GM19463 (cell line): ENCODE measurements at regions not wholly inside any gene's neighbourhood (a gene's known extent, or its start where the extent isn't known, plus 50 kb on each side); places are given as distances from the start of the nearest gene placed in this dataset.
A peak's percentile ranks its signal among the peaks of the same experiment; 100 is the strongest.
"Not testable (repeated sequence)": the region's sequence is repeated elsewhere in the genome, so short reads cannot be mapped to it uniquely, and the experiment has no call there.

Experiments used
- ATAC-seq: cut with Tn5 transposase; IDR thresholded peaks from one replicate; pipeline ENCODE4 v1.9.1; 2021; ENCODE audit warnings: mild to moderate bottlenecking, moderate library complexity; ENCODE audit not compliant: unreplicated experiment

- no peak for ATAC-seq
These were observed 92.2 kb upstream of the TRABD2B start for GRCh38 chr1:48089356-48089891.

- ATAC-seq: no peak
These were observed 87.6 kb upstream of the TRABD2B start for GRCh38 chr1:48084826-48085225.

GRCh38 chr1:48082271-48082962 lies 85.2 kb upstream of the TRABD2B start:
- no peak for ATAC-seq

GRCh38 chr1:48080331-48081255 lies 83.4 kb upstream of the TRABD2B start:
- ATAC-seq: no peak

- ATAC-seq: no peak
These were observed 81.9 kb upstream of the TRABD2B start for GRCh38 chr1:48079096-48079495.

GRCh38 chr1:48077795-48078222 lies 80.6 kb upstream of the TRABD2B start:
- ATAC-seq: no peak

DNA sequence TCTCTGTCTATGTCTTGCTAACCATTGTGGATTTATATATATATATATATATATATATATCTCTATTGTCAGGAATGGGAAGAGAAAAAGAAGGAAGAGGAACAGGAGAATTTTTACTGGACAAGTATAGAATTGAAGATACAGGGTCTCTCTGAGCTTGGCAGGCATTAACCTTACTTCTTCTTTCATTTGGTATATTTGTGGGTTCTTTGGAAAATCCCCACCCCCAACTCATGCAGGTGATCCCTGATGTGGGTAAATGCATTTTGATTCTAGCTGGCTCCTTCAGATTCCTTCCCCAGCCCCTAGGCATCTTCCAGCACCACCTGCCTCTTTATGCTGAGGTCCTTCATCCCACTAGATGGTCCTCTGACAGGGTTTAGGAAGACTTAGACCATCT lies 78.8 kb upstream of the TRABD2B start:
- ATAC-seq: no peak

DNA sequence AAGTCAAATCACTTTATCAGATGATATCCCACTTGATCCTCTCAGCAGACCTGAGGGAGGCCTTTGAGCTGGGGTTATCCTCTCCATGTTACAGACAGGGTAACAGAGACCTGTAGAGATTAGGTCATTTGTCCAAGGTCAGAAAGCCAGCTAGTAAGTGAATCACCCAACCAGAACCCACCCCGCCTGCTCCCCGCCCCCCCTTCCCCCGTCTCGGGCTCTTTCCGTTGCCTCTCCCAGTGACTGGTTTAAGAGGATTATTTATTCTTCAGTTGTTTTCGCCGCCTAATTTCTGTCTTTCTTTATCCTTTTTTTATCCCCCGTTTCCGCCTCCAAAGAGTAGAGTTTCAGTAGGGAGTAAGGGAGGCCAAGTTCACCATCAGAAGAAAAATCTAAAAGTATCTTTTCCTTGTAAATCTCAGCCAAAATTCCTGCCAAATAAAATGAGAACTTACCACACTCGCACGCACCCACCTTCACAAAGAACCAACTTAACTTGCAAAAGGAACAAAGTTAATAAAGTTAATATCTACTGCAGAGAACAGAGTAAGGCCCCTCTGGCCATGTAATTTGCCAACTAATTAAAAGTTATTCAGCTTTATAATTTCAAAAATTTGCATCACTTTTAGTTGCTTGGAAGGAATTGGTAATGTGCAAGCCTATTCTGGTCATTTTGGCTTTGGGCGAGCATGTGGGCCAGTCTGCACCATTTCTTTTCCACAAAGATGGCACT lies 76.8 kb upstream of the TRABD2B start:
- no peak for ATAC-seq

GRCh38 chr1:48071513-48071912 lies 74.3 kb upstream of the TRABD2B start:
- no peak for ATAC-seq

- ATAC-seq: no peak
These were observed 73.2 kb upstream of the TRABD2B start for GRCh38 chr1:48070396-48070750.

GRCh38 chr1:48069662-48070395 lies 72.6 kb upstream of the TRABD2B start:
- ATAC-seq: no peak

- no peak for ATAC-seq
These were observed 71.0 kb upstream of the TRABD2B start for GRCh38 chr1:48068206-48068605.

GRCh38 chr1:48066936-48067335 lies 69.8 kb upstream of the TRABD2B start:
- no peak for ATAC-seq

DNA sequence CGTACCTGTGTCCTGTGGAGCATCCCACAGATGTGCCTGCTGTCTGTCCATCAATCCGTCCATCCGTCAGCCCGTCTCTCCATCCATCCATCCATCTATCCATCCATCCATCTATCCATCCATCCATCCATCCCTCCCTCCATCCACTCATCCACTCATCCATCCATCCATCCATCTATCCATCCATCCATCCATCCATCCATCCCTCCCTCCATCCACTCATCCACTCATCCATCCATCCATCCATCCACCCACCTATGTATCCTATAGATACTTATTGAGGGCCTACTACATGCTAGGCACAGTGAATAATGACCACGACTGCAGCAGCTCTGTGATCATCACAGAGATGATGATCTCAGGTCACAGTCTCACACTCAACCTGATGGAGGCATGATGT lies 67.5 kb upstream of the TRABD2B start:
- not testable (repeated sequence) for ATAC-seq

DNA sequence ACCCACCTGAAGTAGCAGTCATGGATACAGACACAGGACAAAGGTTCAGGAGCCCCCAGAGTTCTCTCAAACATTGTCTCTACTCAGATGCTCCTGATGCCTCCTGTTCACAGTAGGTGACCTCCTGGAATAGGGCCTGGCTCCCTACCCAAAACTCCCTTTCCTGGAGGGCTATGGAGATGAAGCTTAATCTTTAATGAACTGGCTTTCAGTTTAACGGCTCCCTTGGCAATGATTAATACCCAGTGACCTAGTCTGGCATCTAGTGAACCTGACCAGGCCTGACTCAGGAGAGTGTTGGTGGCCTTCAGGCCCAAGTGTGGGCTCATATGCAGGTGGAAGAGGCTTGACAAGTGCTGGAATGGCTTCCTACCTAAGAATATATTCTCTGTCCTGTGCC lies 65.2 kb upstream of the TRABD2B start:
- ATAC-seq: peak; percentile 38

DNA sequence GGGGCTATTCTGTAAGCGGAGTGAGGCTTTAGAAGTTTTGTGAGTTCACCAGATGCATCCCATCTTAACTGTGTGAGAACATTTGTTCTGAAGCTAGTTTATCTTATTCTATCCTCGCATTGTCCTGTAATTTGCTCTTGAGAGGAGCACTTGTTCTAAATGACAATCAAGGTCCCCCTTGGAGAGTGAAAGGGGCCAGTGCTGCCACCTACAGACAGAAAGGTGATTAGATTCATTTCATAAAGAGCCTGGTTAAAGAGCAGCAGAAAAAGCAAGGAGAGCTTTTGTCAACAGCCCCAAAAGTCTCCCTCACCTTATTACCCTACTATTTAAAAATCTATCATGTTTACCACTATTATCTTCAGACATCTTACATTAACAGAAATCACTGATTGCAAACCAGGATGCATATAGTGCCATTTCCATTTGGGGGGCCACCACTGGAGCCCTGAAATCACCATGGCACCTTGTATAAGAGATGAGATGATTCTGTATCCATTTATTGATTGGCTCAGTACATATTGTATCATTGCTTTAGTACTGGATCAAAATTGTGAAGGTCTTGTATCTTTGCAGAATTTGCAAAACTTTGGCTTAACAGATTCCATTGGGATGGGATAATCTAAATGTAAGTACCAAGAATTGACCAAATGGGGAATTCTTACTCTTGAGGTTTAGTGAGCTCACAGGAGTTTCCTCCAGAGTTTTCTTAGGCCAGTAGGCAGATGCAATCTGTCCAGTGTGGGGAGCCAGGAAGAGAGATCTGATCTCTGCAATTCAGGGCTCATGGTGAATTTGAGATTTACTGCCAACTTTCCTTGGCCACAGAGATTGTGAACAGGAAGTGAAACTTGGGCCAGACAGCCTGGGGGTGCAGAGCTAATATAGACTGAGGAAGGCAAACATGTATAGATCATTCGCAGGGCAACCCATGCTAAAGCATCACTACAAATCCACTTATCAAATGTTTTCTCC lies 64.3 kb upstream of the TRABD2B start:
- peak; percentile 75 for ATAC-seq

DNA sequence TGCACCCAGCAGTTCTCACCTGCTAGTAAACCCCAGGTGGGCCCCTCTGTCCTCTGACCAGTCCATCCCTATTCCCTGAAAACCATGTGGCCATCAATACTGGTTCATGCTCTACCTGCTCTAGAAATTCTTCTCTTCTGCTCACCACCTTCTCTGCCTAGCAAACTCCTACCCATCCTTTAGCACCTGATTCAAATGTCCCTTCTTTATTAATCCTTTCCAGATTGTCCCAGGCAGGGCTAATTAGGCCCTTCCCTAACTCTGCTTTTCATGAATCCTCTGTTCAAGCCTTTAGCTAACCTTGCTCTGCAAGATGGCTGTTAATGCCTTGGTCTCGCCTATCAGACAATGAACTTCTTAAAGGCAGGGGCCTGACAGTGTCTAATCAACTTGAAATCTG lies 62.1 kb upstream of the TRABD2B start:
- no peak for ATAC-seq

- ATAC-seq: no peak
These were observed 61.2 kb upstream of the TRABD2B start for GRCh38 chr1:48058135-48059025.
